PC-3 (cell line): ENCODE measurements at regions not wholly inside any gene's neighbourhood (a gene's known extent, or its start where the extent isn't known, plus 50 kb on each side); places are given as distances from the start of the nearest gene placed in this dataset.

ENCODE experiments used
- ATAC-seq: fragments of 200-7000 bp; cut with Tn5 transposase; 2 replicates; pipeline ENCODE4 v1.9.1; 2020; ENCODE audit warnings: mild to moderate bottlenecking, moderate library complexity
- BruUV-seq: library from RNA; stranded (reverse); fragments of 400-500 nt; replicated peaks from 2 replicates; lab custom pipeline; 2021; lab: Mats Ljungman, UMichigan
- CTCF ChIA-PET: fragments of 300-600 bp; sonication (Branson Sonifier 250); formaldehyde crosslinking; loops from one replicate; lab custom pipeline; 2022; ENCODE audit warnings: antibody characterized with exemption; lab: Charles Lee
- POLR2A ChIA-PET: fragments of 300-600 bp; sonication (Branson Sonifier 250); formaldehyde crosslinking; loops from one replicate; lab custom pipeline; 2022; ENCODE audit warnings: antibody characterized with exemption; ENCODE audit not compliant: unreplicated experiment; lab: Charles Lee
- DNase-seq: peaks from one replicate; pipeline ENCODE4 v3.0.0-alpha.2; 2015
- H2AFZ ChIP-seq: fragments of 300-600 bp; sonication (generic); 2 replicates; pipeline ENCODE4 v1.6.0; 2016; ENCODE audit warnings: antibody characterized with exemption, low read length
- H3F3A ChIP-seq: fragments of 300-600 bp; sonication (generic); one replicate; pipeline ENCODE4 v1.6.0; 2017; ENCODE audit warnings: antibody characterized with exemption, low read length, control low read depth, mild to moderate bottlenecking; ENCODE audit not compliant: unreplicated experiment
- H3K27ac ChIP-seq: fragments of 300-600 bp; sonication (generic); 2 replicates; pipeline ENCODE4 v1.5.1; 2016; ENCODE audit warnings: mild to moderate bottlenecking, low read length
- H3K27me3 ChIP-seq: fragments of 300-600 bp; sonication (generic); 2 replicates; pipeline ENCODE4 v1.6.1; 2016; ENCODE audit warnings: low read length, mixed read lengths
- H3K36me3 ChIP-seq: fragments of 300-600 bp; sonication (generic); 2 replicates; pipeline ENCODE4 v1.6.1; 2016; ENCODE audit warnings: low read depth, mixed run types, low read length, mixed read lengths
- H3K4me1 ChIP-seq: fragments of 300-600 bp; sonication (generic); 2 replicates; pipeline ENCODE4 v1.5.1; 2016; ENCODE audit warnings: low read length; ENCODE audit not compliant: insufficient read depth
- H3K4me2 ChIP-seq: fragments of 300-600 bp; sonication (generic); 2 replicates; pipeline ENCODE4 v1.6.0; 2016; ENCODE audit warnings: low read length
- H3K4me3 ChIP-seq: fragments of 300-600 bp; sonication (generic); 2 replicates; pipeline ENCODE4 v1.5.1; 2016; ENCODE audit warnings: mild to moderate bottlenecking, low read length, mixed read lengths
- H3K79me2 ChIP-seq: fragments of 300-600 bp; sonication (generic); 2 replicates; pipeline ENCODE4 v1.6.1; 2017; ENCODE audit warnings: low read length, mixed read lengths
- H3K9ac ChIP-seq: fragments of 300-600 bp; sonication (generic); 2 replicates; pipeline ENCODE4 v1.6.0; 2016; ENCODE audit warnings: mild to moderate bottlenecking, low read length
- H3K9me2 ChIP-seq: fragments of 300-600 bp; sonication (generic); replicated peaks from 2 replicates; pipeline ENCODE4 v1.6.1; 2016; ENCODE audit warnings: mixed run types, low read length, mixed read lengths
- H3K9me3 ChIP-seq: fragments of 300-600 bp; sonication (generic); 2 replicates; pipeline ENCODE4 v1.6.1; 2016; ENCODE audit warnings: low read length, mixed read lengths
- H4K20me1 ChIP-seq: fragments of 300-600 bp; sonication (generic); 2 replicates; pipeline ENCODE4 v1.6.1; 2016; ENCODE audit warnings: low read length, mixed read lengths
- CTCF ChIP-seq: fragments of 300-600 bp; sonication (generic); conservative IDR thresholded peaks from 2 replicates; pipeline ENCODE4 v1.5.1; 2017; ENCODE audit warnings: antibody characterized with exemption, low read depth, mild to moderate bottlenecking, low read length
- EZH2 ChIP-seq: fragments of 300-600 bp; sonication (generic); IDR thresholded peaks from one replicate; pipeline ENCODE4 v1.6.1; 2017; ENCODE audit warnings: antibody characterized with exemption, mild to moderate bottlenecking, low read length; ENCODE audit not compliant: unreplicated experiment
- EZH2phosphoT487 ChIP-seq: fragments of 300-600 bp; sonication (generic); IDR thresholded peaks from 2 replicates; pipeline ENCODE4 v1.6.1; 2018; ENCODE audit warnings: mild to moderate bottlenecking, antibody characterized with exemption, low read length, borderline replicate concordance
- intact Hi-C: fragments of 100-400 bp; cut with micrococcal nuclease; formaldehyde crosslinking; loops from 2 replicates; pipeline ENCODE4 v1.9.0; 2023

GRCh38 chr1:29441916-29442668 is 205.8 kb downstream of the PTPRU start:
- H3K9me2 ChIP-seq, result no peaks in the 10 kb centered on the region
- H3K9me3 ChIP-seq, result no peaks in the 10 kb centered on the region
- peaks cover 52% of the 10 kb centered on the region for H3K27me3 ChIP-seq
- DNase-seq (no peak), ATAC-seq (no peak)
- no peak overlapping the region for H3K27ac ChIP-seq
- H3K79me2 ChIP-seq, result no peaks in the 10 kb centered on the region
- no peak overlapping the region for H2AFZ ChIP-seq
- peaks cover 7% of the 10 kb centered on the region; the same call in 1 of the 2 replicates for H3K4me1 ChIP-seq
- intact Hi-C loops, result no loop called here
- no peaks in the 10 kb centered on the region for H3K36me3 ChIP-seq
- H4K20me1 ChIP-seq, result no peaks in the 10 kb centered on the region
- no peak overlapping the region for H3K9ac ChIP-seq
- CTCF ChIA-PET, result no interaction called here
- no peaks in the 10 kb centered on the region for H3F3A ChIP-seq
- no peak overlapping the region for H3K4me3 ChIP-seq
- POLR2A ChIA-PET, result no interaction called here
- no TSS peak for BruUV-seq
- TF ChIP-seq CTCF (no peak), EZH2phosphoT487 (no peak), EZH2 (no peak)
- H3K4me2 ChIP-seq, result no peak overlapping the region

GRCh38 chr1:29439615-29440014 is 203.3 kb downstream of the PTPRU start:
- Histone ChIP-seq H3K27me3 (peaks cover 67% of the 10 kb centered on the region), H2AFZ (no peak overlapping the region), H3K4me1 (peaks cover 7% of the 10 kb centered on the region; the same call in 1 of the 2 replicates), H4K20me1 (no peaks in the 10 kb centered on the region), H3K9me2 (no peaks in the 10 kb centered on the region), H3K4me2 (no peak overlapping the region), H3K9me3 (no peaks in the 10 kb centered on the region), H3F3A (no peaks in the 10 kb centered on the region), H3K79me2 (no peaks in the 10 kb centered on the region), H3K4me3 (no peak overlapping the region), H3K36me3 (no peaks in the 10 kb centered on the region), H3K9ac (no peak overlapping the region), H3K27ac (no peak overlapping the region)
- DNase-seq (no peak), ATAC-seq (no peak)
- ChIA-PET POLR2A (interaction anchor here (0.6 kb wide), 2 partner anchors 21 to 243 kb away, joined by 4 to 6 read pairs; no protein-coding TSS in a partner anchor), CTCF (no interaction called here)
- BruUV-seq, result no TSS peak
- intact Hi-C loops, result no loop called here
- TF ChIP-seq CTCF (no peak), EZH2phosphoT487 (no peak), EZH2 (no peak)

- DNase-seq (no peak), ATAC-seq (no peak)
- H3K36me3 ChIP-seq, result no peaks in the 10 kb centered on the region
- H3K27ac ChIP-seq, result no peak overlapping the region
- no peak overlapping the region for H3K4me2 ChIP-seq
- TF ChIP-seq CTCF, result no peak
- no peak for TF ChIP-seq EZH2phosphoT487
- no peak for TF ChIP-seq EZH2
- intact Hi-C loops, result no loop called here
- peaks cover 67% of the 10 kb centered on the region for H3K27me3 ChIP-seq
- no TSS peak for BruUV-seq
- H3K79me2 ChIP-seq, result no peaks in the 10 kb centered on the region
- no peaks in the 10 kb centered on the region for H3F3A ChIP-seq
- no peaks in the 10 kb centered on the region for H3K9me3 ChIP-seq
- H3K9me2 ChIP-seq, result no peaks in the 10 kb centered on the region
- no peaks in the 10 kb centered on the region for H4K20me1 ChIP-seq
- H3K4me1 ChIP-seq, result peaks cover 7% of the 10 kb centered on the region; the same call in 1 of the 2 replicates
- no peak overlapping the region for H3K4me3 ChIP-seq
- ChIA-PET CTCF (no interaction called here), POLR2A (no interaction called here)
- no peak overlapping the region for H2AFZ ChIP-seq
- no peak overlapping the region for H3K9ac ChIP-seq
Observed at GRCh38 chr1:29438991-29439390, 202.7 kb downstream of the PTPRU start.
